HEK293 (cell line): ENCODE measurements at regions not wholly inside any gene's neighbourhood (a gene's known extent, or its start where the extent isn't known, plus 50 kb on each side); places are given as distances from the start of the nearest gene placed in this dataset.

Experiments
- CTCF ChIA-PET: fragments of 350-600 bp; formaldehyde crosslinking; extraction: SDS; loops from one replicate; lab custom pipeline; 2021; ENCODE audit warnings: antibody characterized with exemption; lab: Yijun Ruan, JAX
- POLR2A ChIA-PET: fragments of 300-600 bp; formaldehyde crosslinking; extraction: SDS; loops from one replicate; lab custom pipeline; 2020; ENCODE audit warnings: antibody characterized with exemption, inconsistent platforms; lab: Yijun Ruan, JAX
- H3K27ac ChIP-seq: fragments of 200-500 bp; sonication (Bioruptor generic); 2 replicates; pipeline ENCODE4 v1.5.1; 2014; ENCODE audit warnings: low read depth, low read length, control low read depth, inconsistent platforms; ENCODE audit errors: extremely low read depth
- H3K36me3 ChIP-seq, 2 experiments: fragments of 200-500 bp in 1 of 2; sonication (Bioruptor generic) in 1 of 2; 1 replicate in 1 of 2; 2 replicates in 1 of 2; pipeline ENCODE4 v1.5.1; 2014 to 2017; ENCODE audit warnings: inconsistent platforms in 2 of 2, low read length in 2 of 2; ENCODE audit not compliant: control insufficient read depth in 2 of 2, insufficient read depth in 1 of 2
- H3K4me1 ChIP-seq: fragments of 200-500 bp; sonication (Bioruptor generic); 2 replicates; pipeline ENCODE4 v1.5.1; 2014; ENCODE audit warnings: mild to moderate bottlenecking, low read length, inconsistent platforms; ENCODE audit not compliant: control insufficient read depth, insufficient read depth
- H3K4me3 ChIP-seq: 2 replicates; pipeline ENCODE4 v1.5.1; 2011; ENCODE audit warnings: low read depth, mild to moderate bottlenecking, control low read depth, low read length, moderate library complexity
- H3K9me3 ChIP-seq: fragments of 200-500 bp; sonication (Bioruptor generic); 2 replicates; pipeline ENCODE4 v1.5.1; 2014; ENCODE audit warnings: low read depth, low read length, inconsistent platforms; ENCODE audit not compliant: control insufficient read depth, insufficient read depth
- EGR2 ChIP-seq: fragments of 450-650 bp; formaldehyde crosslinking; IDR thresholded peaks from 2 replicates; pipeline ENCODE4 v1.5.1; 2016; ENCODE audit warnings: low read depth, missing biosample characterization, missing genetic modification characterization
- KLF1 ChIP-seq: fragments of 450-650 bp; formaldehyde crosslinking; IDR thresholded peaks from 2 replicates; pipeline ENCODE4 v1.5.1; 2016; ENCODE audit warnings: missing biosample characterization, missing genetic modification characterization
- KLF9 ChIP-seq: fragments of 450-650 bp; formaldehyde crosslinking; IDR thresholded peaks from 2 replicates; pipeline ENCODE4 v1.5.1; 2016; ENCODE audit warnings: missing biosample characterization, missing genetic modification characterization, low read depth
- MEIS1 ChIP-seq: sonication (generic); formaldehyde crosslinking; IDR thresholded peaks from 2 replicates; pipeline ENCODE4 v1.8.1; 2022; ENCODE audit warnings: missing genetic modification reagents, mild to moderate bottlenecking, borderline replicate concordance
- PRDM6 ChIP-seq: fragments of 450-650 bp; formaldehyde crosslinking; IDR thresholded peaks from 2 replicates; pipeline ENCODE4 v1.5.1; 2017; ENCODE audit warnings: missing biosample characterization, missing genetic modification characterization
- REST ChIP-seq: fragments of 450-650 bp; formaldehyde crosslinking; IDR thresholded peaks from 2 replicates; pipeline ENCODE4 v1.5.1; 2016; ENCODE audit warnings: missing biosample characterization, missing genetic modification characterization
- SALL2 ChIP-seq: fragments of 450-650 bp; formaldehyde crosslinking; IDR thresholded peaks from 2 replicates; pipeline ENCODE4 v1.5.0; 2017; ENCODE audit warnings: missing biosample characterization, mild to moderate bottlenecking, missing genetic modification characterization, borderline replicate concordance
- ZNF10 ChIP-seq: fragments of 450-650 bp; formaldehyde crosslinking; IDR thresholded peaks from 2 replicates; pipeline ENCODE4 v1.5.1; 2017; ENCODE audit warnings: missing biosample characterization, missing genetic modification characterization
- ZNF211 ChIP-seq: fragments of 450-650 bp; formaldehyde crosslinking; IDR thresholded peaks from 2 replicates; pipeline ENCODE4 v1.5.1; 2016; ENCODE audit warnings: low read depth, missing biosample characterization, missing genetic modification characterization
- ZNF221 ChIP-seq: fragments of 450-650 bp; formaldehyde crosslinking; IDR thresholded peaks from 2 replicates; pipeline ENCODE4 v1.5.1; 2017; ENCODE audit warnings: missing biosample characterization, missing genetic modification characterization, borderline replicate concordance
- ZNF239 ChIP-seq: fragments of 450-650 bp; formaldehyde crosslinking; IDR thresholded peaks from 2 replicates; pipeline ENCODE4 v1.5.1; 2016; ENCODE audit warnings: missing biosample characterization, missing genetic modification characterization
- ZNF248 ChIP-seq: fragments of 450-650 bp; formaldehyde crosslinking; IDR thresholded peaks from 2 replicates; pipeline ENCODE4 v1.5.1; 2017; ENCODE audit warnings: missing biosample characterization, missing genetic modification characterization
- ZNF274 ChIP-seq, 2 experiments: fragments of 200-500 bp in 1 of 2; fragments of 450-650 bp in 1 of 2; sonication (Bioruptor generic) in 1 of 2; formaldehyde crosslinking in 1 of 2; IDR thresholded peaks; 2 replicates each; pipeline versions ENCODE4 v1.5.1 to v1.6.1; 2014 to 2016; ENCODE audit warnings: borderline replicate concordance in 1 of 2, inconsistent platforms in 1 of 2, low read length in 1 of 2, missing biosample characterization in 1 of 2, missing genetic modification characterization in 1 of 2
- ZNF404 ChIP-seq: fragments of 450-650 bp; formaldehyde crosslinking; IDR thresholded peaks from 2 replicates; pipeline ENCODE4 v1.5.1; 2017; ENCODE audit warnings: missing biosample characterization, missing genetic modification characterization
- ZNF449 ChIP-seq: fragments of 450-650 bp; formaldehyde crosslinking; IDR thresholded peaks from 2 replicates; pipeline ENCODE4 v1.5.1; 2017; ENCODE audit warnings: missing biosample characterization, mild to moderate bottlenecking, missing genetic modification characterization, moderate library complexity
- ZNF530 ChIP-seq: fragments of 450-650 bp; formaldehyde crosslinking; IDR thresholded peaks from 2 replicates; pipeline ENCODE4 v1.5.1; 2016; ENCODE audit warnings: low read depth, missing biosample characterization, missing genetic modification characterization
- ZNF580 ChIP-seq: fragments of 450-650 bp; formaldehyde crosslinking; IDR thresholded peaks from 2 replicates; pipeline ENCODE4 v1.5.1; 2016; ENCODE audit warnings: missing biosample characterization, missing genetic modification characterization
- ZNF585B ChIP-seq: fragments of 450-650 bp; formaldehyde crosslinking; IDR thresholded peaks from 2 replicates; pipeline ENCODE4 v1.5.1; 2016; ENCODE audit warnings: missing biosample characterization, missing genetic modification characterization
- ZNF623 ChIP-seq: fragments of 450-650 bp; formaldehyde crosslinking; IDR thresholded peaks from 2 replicates; pipeline ENCODE4 v1.5.1; 2016; ENCODE audit warnings: missing biosample characterization, missing genetic modification characterization
- ZNF645 ChIP-seq: fragments of 450-650 bp; formaldehyde crosslinking; IDR thresholded peaks from 2 replicates; pipeline ENCODE4; 2016; ENCODE audit warnings: missing biosample characterization, missing genetic modification characterization
- ZNF658 ChIP-seq: fragments of 450-650 bp; formaldehyde crosslinking; IDR thresholded peaks from 2 replicates; pipeline ENCODE4; 2016; ENCODE audit warnings: missing biosample characterization, missing genetic modification characterization
- ZNF704 ChIP-seq: fragments of 450-650 bp; formaldehyde crosslinking; IDR thresholded peaks from 2 replicates; pipeline ENCODE4 v1.5.1; 2016; ENCODE audit warnings: missing biosample characterization, missing genetic modification characterization
- ZNF830 ChIP-seq: fragments of 450-650 bp; IDR thresholded peaks from 2 replicates; pipeline ENCODE4 v1.5.0; 2018; ENCODE audit warnings: missing biosample characterization, missing genetic modification characterization, low read depth, mild to moderate bottlenecking, moderate library complexity
- ZNF837 ChIP-seq: fragments of 450-650 bp; formaldehyde crosslinking; IDR thresholded peaks from 2 replicates; pipeline ENCODE4 v1.5.1; 2016; ENCODE audit warnings: missing biosample characterization, missing genetic modification characterization

- H3K9me3 ChIP-seq = no peaks in the 10 kb centered on the region
- H3K36me3 ChIP-seq = no peaks in the 10 kb centered on the region
- no peak overlapping the region for H3K27ac ChIP-seq
- ChIA-PET CTCF (interaction anchor here (0.6 kb wide), 3 partner anchors 49 to 1135 kb away, joined by 3 to 4 read pairs (median 3); no protein-coding TSS in a partner anchor), POLR2A (no interaction called here)
- no peak overlapping the region for H3K4me3 ChIP-seq
- no peaks in the 10 kb centered on the region for H3K4me1 ChIP-seq
- TF ChIP-seq REST (no peak), MEIS1 (CRISPR knock-in tag) (no peak), SALL2 (tag by site-specific recombination) (no peak), ZNF10 (no peak)
Observed at GRCh38 chrX:128906753-128907152, 616.5 kb downstream of the SMARCA1 start.

- TF ChIP-seq KLF1 (no peak), KLF9 (no peak), ZNF449 (tag by site-specific recombination) (no peak), PRDM6 (no peak)
- no peak overlapping the region for H3K27ac ChIP-seq
- ChIA-PET CTCF (no interaction called here), POLR2A (no interaction called here)
- H3K4me3 ChIP-seq = no peak overlapping the region
- no peaks in the 10 kb centered on the region for H3K36me3 ChIP-seq
- no peaks in the 10 kb centered on the region for H3K9me3 ChIP-seq
- no peaks in the 10 kb centered on the region for H3K4me1 ChIP-seq
Observed at GRCh38 chrX:128901018-128901417, 622.3 kb downstream of the SMARCA1 start.

- ChIA-PET CTCF (no interaction called here), POLR2A (no interaction called here)
- Histone ChIP-seq H3K27ac (no peak overlapping the region), H3K36me3 (no peaks in the 10 kb centered on the region), H3K4me1 (no peaks in the 10 kb centered on the region), H3K4me3 (no peak overlapping the region), H3K9me3 (no peaks in the 10 kb centered on the region)
- TF ChIP-seq ZNF211 (tag by site-specific recombination) (no peak), ZNF704 (tag by site-specific recombination) (no peak), ZNF830 (tag by site-specific recombination) (no peak), ZNF623 (no peak), ZNF837 (tag by site-specific recombination) (no peak), ZNF404 (no peak), ZNF274 (IDR thresholded peaks at IDR 0.05; ENCODE audit: low read length) (no peak), ZNF274 (tag by site-specific recombination; IDR thresholded peaks at IDR 0.05; ENCODE audit: borderline replicate concordance) (no peak), ZNF645 (no peak), ZNF221 (tag by site-specific recombination) (no peak), ZNF239 (tag by site-specific recombination) (no peak), ZNF530 (tag by site-specific recombination) (no peak), ZNF248 (tag by site-specific recombination) (no peak), ZNF580 (tag by site-specific recombination) (no peak), ZNF585B (tag by site-specific recombination) (no peak), EGR2 (tag by site-specific recombination) (no peak), ZNF658 (tag by site-specific recombination) (no peak)
Observed at GRCh38 chrX:128897621-128898020, 625.7 kb downstream of the SMARCA1 start.
